Panc1 (cell line): ENCODE measurements at regions not wholly inside any gene's neighbourhood (a gene's known extent, or its start where the extent isn't known, plus 50 kb on each side); places are given as distances from the start of the nearest gene placed in this dataset.
A peak's percentile ranks its signal among the peaks of the same experiment; 100 is the strongest.

ENCODE experiments used
- ATAC-seq: fragments of 200-7000 bp; cut with Tn5 transposase; 2 replicates; pipeline ENCODE4 v1.9.1; 2020; ENCODE audit warnings: mild to moderate bottlenecking, moderate library complexity
- BruUV-seq: library from RNA; stranded (reverse); fragments of 400-500 nt; replicated peaks from 2 replicates; lab custom pipeline; 2021; lab: Mats Ljungman, UMichigan
- CTCF ChIA-PET: fragments of 300-600 bp; sonication (Branson Sonifier 250); formaldehyde crosslinking; loops from one replicate; lab custom pipeline; 2022; ENCODE audit warnings: antibody characterized with exemption; lab: Charles Lee
- POLR2A ChIA-PET: fragments of 300-600 bp; sonication (Branson Sonifier 250); formaldehyde crosslinking; loops from one replicate; lab custom pipeline; 2022; ENCODE audit warnings: antibody characterized with exemption; lab: Charles Lee
- DNase-seq: peaks from one replicate; pipeline ENCODE4 v3.0.0-alpha.2; 2010; ENCODE audit warnings: low read depth, low spot score
- H3K27ac ChIP-seq: 2 replicates; pipeline ENCODE4 v1.5.1; 2011; ENCODE audit warnings: mild to moderate bottlenecking, low read length, inconsistent platforms
- H3K27me3 ChIP-seq: fragments of 200-500 bp; sonication (Bioruptor generic); 2 replicates; pipeline ENCODE4 v1.6.0; 2014; ENCODE audit warnings: low read length, inconsistent platforms; ENCODE audit not compliant: control insufficient read depth, insufficient read depth
- H3K36me3 ChIP-seq: fragments of 200-500 bp; sonication (Bioruptor generic); 2 replicates; pipeline ENCODE4 v1.5.1; 2014; ENCODE audit warnings: inconsistent platforms, mild to moderate bottlenecking, low read length, moderate library complexity; ENCODE audit not compliant: control insufficient read depth, insufficient read depth
- H3K4me1 ChIP-seq: 2 replicates; pipeline ENCODE4 v1.5.1; 2011; ENCODE audit warnings: inconsistent platforms, mild to moderate bottlenecking, low read length, moderate library complexity; ENCODE audit not compliant: control insufficient read depth, insufficient read depth
- H3K4me3 ChIP-seq, 2 experiments: 2 replicates each; pipeline ENCODE4 v1.5.1; 2011 to 2012; ENCODE audit warnings: low read depth in 2 of 2, low read length in 2 of 2, mild to moderate bottlenecking in 2 of 2, inconsistent platforms in 1 of 2, moderate library complexity in 1 of 2
- H3K9me3 ChIP-seq: fragments of 200-500 bp; sonication (Bioruptor generic); 2 replicates; pipeline ENCODE4 v1.5.1; 2014; ENCODE audit warnings: low read depth, mild to moderate bottlenecking, inconsistent platforms, low read length, moderate library complexity; ENCODE audit not compliant: control insufficient read depth, insufficient read depth
- POLR2AphosphoS5 ChIP-seq: IDR thresholded peaks from 2 replicates; pipeline ENCODE4 v1.6.1; 2012; ENCODE audit warnings: mild to moderate bottlenecking, low read depth, low read length, moderate library complexity
- SIN3A ChIP-seq: IDR thresholded peaks from 2 replicates; pipeline ENCODE4 v1.6.1; 2012; ENCODE audit warnings: low read depth, mild to moderate bottlenecking, low read length, moderate library complexity, borderline replicate concordance; ENCODE audit not compliant: insufficient read depth
- TCF7L2 ChIP-seq: IDR thresholded peaks from 2 replicates; pipeline ENCODE4 v1.6.1; 2011; ENCODE audit warnings: mild to moderate bottlenecking, low read depth, low read length, inconsistent platforms
- in situ Hi-C: cut with HindIII; loops from 2 replicates; pipeline ENCODE4 v1.10.0; 2016; ENCODE audit warnings: low sequenced_read_pairs, low pct_unique_long_range_greater_than_20kb
- intact Hi-C: fragments of 100-400 bp; cut with micrococcal nuclease; formaldehyde crosslinking; loops from one replicate; pipeline ENCODE4 v1.10.0; 2022; ENCODE audit not compliant: unreplicated experiment
- TF ChIP-seq, protein P1 (sequence below), 2 experiments: IDR thresholded peaks; 2 replicates each; pipeline ENCODE4 v1.6.1; 2011 to 2012; ENCODE audit warnings: low read depth in 2 of 2, control low read depth in 1 of 2, low read length in 1 of 2, mild to moderate bottlenecking in 1 of 2, moderate library complexity in 1 of 2; ENCODE audit not compliant: insufficient read depth in 1 of 2
- TF ChIP-seq, protein P2 (sequence below): fragments of 450-650 bp; IDR thresholded peaks from 2 replicates; pipeline ENCODE4 v1.5.1; 2017; ENCODE audit warnings: mild to moderate bottlenecking

DNA sequence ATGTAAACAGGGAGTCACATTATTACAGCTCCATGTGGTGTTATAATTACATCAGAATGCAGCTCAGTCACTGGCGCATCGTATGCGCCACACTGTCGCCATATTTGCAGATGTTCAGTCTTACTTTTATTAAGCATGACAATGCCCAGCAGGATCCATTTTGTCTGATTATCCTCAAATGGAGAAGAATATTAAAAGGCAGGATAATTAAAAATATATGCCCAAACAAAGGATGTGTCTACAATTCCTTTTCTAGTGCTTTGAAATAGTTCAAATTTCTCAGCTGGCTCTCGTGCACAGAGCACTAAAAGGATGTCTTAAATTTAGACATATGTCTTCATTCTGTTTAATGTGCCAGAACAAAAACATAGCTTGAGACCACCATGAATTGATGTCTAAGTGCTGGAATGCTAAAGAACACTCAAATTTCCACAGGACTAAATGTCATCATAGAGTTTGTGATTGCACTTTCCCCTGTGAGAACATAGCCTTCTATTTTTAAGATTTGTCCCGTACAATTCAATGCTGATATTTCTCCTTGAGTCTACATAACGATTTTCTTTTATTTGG is 168.0 kb downstream of the DKK1 start:
- ChIA-PET POLR2A (no interaction called here), CTCF (no interaction called here)
- BruUV-seq, result no TSS peak
- DNase-seq, result no peak
- Histone ChIP-seq H3K27ac (peak overlapping the region; percentile 56; the same call in 1 of the 2 replicates), H3K36me3 (no peaks in the 10 kb centered on the region), H3K4me1 (no peaks in the 10 kb centered on the region), H3K4me3 (no peak overlapping the region), H3K27me3 (no peaks in the 10 kb centered on the region), H3K9me3 (peaks cover 50% of the 10 kb centered on the region; the same call in 1 of the 2 replicates)
- ATAC-seq, result no peak
- intact Hi-C loops (no loop called here), in situ Hi-C loops (no loop called here)
- TF ChIP-seq POLR2AphosphoS5 (no peak), SIN3A (no peak), TCF7L2 (no peak)
- TF ChIP-seq, protein P1, sequence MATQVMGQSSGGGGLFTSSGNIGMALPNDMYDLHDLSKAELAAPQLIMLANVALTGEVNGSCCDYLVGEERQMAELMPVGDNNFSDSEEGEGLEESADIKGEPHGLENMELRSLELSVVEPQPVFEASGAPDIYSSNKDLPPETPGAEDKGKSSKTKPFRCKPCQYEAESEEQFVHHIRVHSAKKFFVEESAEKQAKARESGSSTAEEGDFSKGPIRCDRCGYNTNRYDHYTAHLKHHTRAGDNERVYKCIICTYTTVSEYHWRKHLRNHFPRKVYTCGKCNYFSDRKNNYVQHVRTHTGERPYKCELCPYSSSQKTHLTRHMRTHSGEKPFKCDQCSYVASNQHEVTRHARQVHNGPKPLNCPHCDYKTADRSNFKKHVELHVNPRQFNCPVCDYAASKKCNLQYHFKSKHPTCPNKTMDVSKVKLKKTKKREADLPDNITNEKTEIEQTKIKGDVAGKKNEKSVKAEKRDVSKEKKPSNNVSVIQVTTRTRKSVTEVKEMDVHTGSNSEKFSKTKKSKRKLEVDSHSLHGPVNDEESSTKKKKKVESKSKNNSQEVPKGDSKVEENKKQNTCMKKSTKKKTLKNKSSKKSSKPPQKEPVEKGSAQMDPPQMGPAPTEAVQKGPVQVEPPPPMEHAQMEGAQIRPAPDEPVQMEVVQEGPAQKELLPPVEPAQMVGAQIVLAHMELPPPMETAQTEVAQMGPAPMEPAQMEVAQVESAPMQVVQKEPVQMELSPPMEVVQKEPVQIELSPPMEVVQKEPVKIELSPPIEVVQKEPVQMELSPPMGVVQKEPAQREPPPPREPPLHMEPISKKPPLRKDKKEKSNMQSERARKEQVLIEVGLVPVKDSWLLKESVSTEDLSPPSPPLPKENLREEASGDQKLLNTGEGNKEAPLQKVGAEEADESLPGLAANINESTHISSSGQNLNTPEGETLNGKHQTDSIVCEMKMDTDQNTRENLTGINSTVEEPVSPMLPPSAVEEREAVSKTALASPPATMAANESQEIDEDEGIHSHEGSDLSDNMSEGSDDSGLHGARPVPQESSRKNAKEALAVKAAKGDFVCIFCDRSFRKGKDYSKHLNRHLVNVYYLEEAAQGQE (IDR thresholded peaks at IDR 0.05; ENCODE audit: insufficient read depth in 1 of 2, low read depth in 2 of 2, low read length in 1 of 2), result no peak
- TF ChIP-seq, protein P2, sequence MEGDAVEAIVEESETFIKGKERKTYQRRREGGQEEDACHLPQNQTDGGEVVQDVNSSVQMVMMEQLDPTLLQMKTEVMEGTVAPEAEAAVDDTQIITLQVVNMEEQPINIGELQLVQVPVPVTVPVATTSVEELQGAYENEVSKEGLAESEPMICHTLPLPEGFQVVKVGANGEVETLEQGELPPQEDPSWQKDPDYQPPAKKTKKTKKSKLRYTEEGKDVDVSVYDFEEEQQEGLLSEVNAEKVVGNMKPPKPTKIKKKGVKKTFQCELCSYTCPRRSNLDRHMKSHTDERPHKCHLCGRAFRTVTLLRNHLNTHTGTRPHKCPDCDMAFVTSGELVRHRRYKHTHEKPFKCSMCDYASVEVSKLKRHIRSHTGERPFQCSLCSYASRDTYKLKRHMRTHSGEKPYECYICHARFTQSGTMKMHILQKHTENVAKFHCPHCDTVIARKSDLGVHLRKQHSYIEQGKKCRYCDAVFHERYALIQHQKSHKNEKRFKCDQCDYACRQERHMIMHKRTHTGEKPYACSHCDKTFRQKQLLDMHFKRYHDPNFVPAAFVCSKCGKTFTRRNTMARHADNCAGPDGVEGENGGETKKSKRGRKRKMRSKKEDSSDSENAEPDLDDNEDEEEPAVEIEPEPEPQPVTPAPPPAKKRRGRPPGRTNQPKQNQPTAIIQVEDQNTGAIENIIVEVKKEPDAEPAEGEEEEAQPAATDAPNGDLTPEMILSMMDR, result no peak

DNA sequence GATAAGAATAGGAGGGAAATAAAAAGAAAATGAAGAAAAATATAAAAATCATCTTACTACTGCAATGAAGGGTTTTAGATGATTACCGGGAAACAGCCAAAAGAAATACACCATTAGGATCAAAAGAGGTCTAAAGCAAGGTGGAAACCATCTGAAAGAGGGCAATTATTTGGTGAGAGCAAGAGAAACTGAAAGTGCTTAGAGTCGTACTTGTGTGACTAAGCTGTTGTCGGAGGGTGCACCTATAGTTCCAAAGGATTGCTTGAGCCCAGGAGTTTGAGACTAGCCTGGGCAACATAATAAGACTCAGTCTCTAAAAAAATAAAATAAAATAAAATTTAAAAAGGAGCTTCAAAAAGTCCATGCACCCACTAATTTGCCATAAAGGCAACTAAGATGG is 169.5 kb downstream of the DKK1 start:
- peaks cover 3% of the 10 kb centered on the region for H3K4me1 ChIP-seq
- intact Hi-C loops (no loop called here), in situ Hi-C loops (no loop called here)

More for the DNA sequence above, 169.5 kb downstream of the DKK1 start:
- DNase-seq (no peak), ATAC-seq (no peak)
- no peaks in the 10 kb centered on the region for H3K27me3 ChIP-seq
- TF ChIP-seq TCF7L2, result no peak
- TF ChIP-seq, protein P1 (IDR thresholded peaks at IDR 0.05; ENCODE audit: insufficient read depth in 1 of 2, low read depth in 2 of 2, low read length in 1 of 2), result no peak
- TF ChIP-seq, protein P2, result no peak
- CTCF ChIA-PET, result no interaction called here
- no peak overlapping the region for H3K4me3 ChIP-seq
- no peaks in the 10 kb centered on the region for H3K36me3 ChIP-seq
- POLR2A ChIA-PET, result no interaction called here
- H3K9me3 ChIP-seq, result peaks cover 61% of the 10 kb centered on the region; the same call in 1 of the 2 replicates
- H3K27ac ChIP-seq, result peak overlapping the region; percentile 34
- no TSS peak for BruUV-seq
